AG09309 (cell line): ENCODE measurements at regions not wholly inside any gene's neighbourhood (a gene's known extent, or its start where the extent isn't known, plus 50 kb on each side); places are given as distances from the start of the nearest gene placed in this dataset.

ENCODE experiments used
- DNase-seq: peaks from one replicate; pipeline ENCODE4 v3.0.0-alpha.2; 2010; ENCODE audit warnings: low read depth
- H3K4me3 ChIP-seq: 2 replicates; pipeline ENCODE4 v1.5.1; 2011; ENCODE audit warnings: mild to moderate bottlenecking, low read depth, low read length, moderate library complexity; ENCODE audit not compliant: control insufficient read depth
- TF ChIP-seq, protein P1 (sequence below): IDR thresholded peaks from 2 replicates; pipeline ENCODE4 v1.5.1; 2011; ENCODE audit warnings: mild to moderate bottlenecking, low read depth, low read length, inconsistent platforms; ENCODE audit not compliant: insufficient read depth, control insufficient read depth; ENCODE audit errors: missing control alignments

DNA sequence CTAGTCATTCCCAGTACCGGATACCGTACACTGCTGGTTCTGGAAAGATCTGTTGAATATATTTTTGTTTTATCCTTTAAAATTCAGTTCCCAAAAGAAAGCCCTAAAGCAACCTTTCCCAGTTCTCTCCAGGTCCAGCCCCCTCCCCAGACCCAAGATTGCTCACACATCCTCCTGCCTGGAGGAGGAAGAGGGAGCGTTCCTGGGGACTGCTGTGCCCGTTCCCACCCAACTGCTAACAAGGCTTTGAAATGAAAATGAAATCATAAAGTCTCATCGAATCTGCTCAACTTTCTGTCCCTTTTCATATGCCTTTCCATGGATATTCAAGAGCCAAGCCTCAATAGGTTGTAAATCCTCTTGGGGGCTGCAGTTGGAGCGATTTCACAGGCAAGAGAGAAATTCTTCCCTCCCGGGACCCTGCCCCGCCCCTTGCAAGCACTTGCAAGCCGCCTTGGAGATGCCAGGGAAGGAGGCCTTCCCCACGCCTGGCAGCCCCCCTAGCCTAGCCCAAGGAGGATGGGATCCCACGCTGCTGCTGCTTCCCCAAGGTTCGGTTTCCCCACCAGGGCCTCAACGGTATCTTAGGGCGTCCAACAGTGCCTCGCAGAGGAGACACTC, 113.2 kb upstream of the CACHD1 start:
- DNase-seq, result no peak
- no peak overlapping the region for H3K4me3 ChIP-seq
- TF ChIP-seq, protein P1, sequence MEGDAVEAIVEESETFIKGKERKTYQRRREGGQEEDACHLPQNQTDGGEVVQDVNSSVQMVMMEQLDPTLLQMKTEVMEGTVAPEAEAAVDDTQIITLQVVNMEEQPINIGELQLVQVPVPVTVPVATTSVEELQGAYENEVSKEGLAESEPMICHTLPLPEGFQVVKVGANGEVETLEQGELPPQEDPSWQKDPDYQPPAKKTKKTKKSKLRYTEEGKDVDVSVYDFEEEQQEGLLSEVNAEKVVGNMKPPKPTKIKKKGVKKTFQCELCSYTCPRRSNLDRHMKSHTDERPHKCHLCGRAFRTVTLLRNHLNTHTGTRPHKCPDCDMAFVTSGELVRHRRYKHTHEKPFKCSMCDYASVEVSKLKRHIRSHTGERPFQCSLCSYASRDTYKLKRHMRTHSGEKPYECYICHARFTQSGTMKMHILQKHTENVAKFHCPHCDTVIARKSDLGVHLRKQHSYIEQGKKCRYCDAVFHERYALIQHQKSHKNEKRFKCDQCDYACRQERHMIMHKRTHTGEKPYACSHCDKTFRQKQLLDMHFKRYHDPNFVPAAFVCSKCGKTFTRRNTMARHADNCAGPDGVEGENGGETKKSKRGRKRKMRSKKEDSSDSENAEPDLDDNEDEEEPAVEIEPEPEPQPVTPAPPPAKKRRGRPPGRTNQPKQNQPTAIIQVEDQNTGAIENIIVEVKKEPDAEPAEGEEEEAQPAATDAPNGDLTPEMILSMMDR, result no peak

DNA sequence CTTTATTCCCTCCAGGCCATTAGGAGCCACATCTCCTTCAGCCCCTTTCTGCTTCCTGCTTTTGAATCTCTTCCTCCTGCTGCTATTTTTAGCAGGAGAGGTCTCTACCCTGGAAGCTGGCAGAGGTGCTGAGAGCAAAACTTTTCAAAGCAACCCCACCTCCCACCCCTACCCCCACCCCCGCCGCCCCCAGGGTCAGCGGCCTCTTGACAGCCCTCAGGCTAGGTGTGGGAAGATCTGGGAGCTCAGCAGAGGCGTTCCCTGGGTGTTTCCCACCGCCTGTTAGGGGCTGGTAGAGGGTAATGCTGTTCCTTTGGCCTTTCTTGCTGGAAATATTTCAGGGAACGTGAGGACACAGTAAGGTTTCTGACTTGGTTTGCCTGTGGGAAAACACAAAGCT, 112.5 kb upstream of the CACHD1 start:
- DNase-seq, result no peak
- H3K4me3 ChIP-seq, result no peak overlapping the region
- TF ChIP-seq, protein P1, result no peak

DNA sequence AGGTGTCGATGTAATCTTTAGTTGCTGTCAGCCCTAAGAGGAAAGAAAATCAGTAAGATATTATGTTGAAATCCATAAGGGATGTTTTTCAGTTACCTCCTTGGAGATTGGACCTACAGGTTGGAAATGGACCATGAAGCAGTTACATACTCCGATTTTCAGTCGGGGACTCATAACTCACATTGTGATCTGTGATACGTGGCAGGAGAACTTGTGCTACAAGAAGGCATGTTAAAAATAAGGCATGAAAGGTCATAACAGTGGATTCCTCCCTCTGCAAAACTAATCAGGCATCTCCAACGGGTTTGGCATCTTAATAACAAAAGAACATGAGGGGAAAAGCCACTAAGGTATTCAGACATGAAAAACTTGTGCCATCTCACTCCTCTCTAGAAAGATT, 111.2 kb upstream of the CACHD1 start:
- DNase-seq, result no peak
- H3K4me3 ChIP-seq, result no peak overlapping the region
- TF ChIP-seq, protein P1, result no peak

DNA sequence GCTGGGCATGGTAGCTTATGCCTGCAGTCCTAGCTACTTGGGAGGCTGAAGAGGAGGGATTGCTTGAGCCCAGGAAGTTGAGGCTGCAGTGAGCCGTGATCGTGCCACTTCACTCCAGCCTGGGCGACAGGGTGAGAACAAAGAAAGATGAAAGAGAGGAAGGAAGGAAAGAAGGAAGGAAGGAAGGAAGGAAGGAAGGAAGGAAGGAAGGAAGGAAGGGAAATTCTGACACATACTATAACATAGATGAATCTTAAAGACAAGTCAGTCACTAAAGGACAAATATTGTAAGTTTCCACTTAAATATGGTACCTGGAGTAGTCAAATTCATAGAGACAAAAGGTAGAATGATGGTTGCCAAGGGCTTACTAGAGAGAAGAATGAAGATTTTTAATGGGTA, 108.0 kb upstream of the CACHD1 start:
- H3K4me3 ChIP-seq, result no peak overlapping the region
- DNase-seq, result no peak
- TF ChIP-seq, protein P1, result no peak

DNA sequence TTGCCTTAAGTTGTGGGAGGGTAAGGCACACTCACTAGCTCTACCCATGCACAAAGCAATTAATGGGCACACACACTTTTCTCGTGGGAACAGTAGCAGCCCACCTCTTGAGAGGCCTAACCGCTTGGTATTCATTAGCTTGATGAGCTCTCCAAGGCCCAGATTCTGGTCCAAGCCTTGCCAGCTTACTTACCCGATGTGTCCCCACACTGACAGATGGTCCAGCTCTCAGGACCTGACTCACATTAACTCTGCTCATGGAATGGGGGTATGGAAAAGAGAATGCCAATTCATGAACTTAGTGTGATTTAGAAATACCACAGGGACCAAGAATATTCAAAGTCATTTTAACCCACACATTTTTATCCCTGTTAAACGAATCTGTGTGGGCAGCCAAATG, 106.8 kb upstream of the CACHD1 start:
- TF ChIP-seq, protein P1, result no peak
- no peak overlapping the region for H3K4me3 ChIP-seq
- DNase-seq, result no peak

DNA sequence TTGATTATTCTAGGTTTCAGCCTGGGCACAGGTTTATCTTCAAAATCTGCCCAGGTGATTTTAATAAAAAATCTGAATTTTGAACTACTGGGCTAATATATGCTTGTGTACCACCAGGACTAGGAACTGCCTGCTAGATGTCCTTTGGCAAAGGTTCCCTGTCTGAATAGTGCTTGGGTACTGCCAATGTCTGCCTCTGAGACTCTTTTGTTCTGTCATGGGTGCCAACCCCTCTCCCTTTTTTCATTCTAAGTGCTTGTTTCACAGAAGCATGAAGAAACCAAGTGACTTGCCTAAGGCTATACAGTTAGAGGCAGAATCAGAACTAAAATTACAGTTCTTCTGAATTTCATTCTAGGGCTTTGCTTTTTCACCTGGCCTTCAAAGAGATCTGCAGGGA, 106.3 kb upstream of the CACHD1 start:
- DNase-seq, result no peak
- no peak overlapping the region for H3K4me3 ChIP-seq
- TF ChIP-seq, protein P1, result no peak

DNA sequence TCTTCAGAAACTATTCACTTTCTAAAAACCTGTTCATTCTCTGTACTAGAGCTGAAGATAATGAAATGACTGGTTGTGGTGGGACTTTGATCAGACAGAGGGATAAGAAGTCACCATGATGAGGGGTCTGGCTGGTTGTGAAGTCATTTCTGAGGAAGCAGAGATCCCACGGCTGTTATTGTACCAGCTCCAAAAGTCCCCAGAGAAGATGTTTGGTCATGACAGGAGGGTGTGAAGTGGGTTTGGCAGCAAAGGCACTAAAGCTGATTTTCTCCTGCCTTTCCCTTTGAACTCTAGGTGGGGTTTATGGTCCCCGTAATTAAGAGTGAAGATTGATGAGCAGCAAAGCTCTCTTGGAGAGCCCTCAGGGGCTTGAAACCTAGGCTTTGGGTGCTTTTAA, 103.1 kb upstream of the CACHD1 start:
- H3K4me3 ChIP-seq, result no peak overlapping the region
- TF ChIP-seq, protein P1, result no peak
- DNase-seq, result no peak
